CD4-positive, alpha-beta T cell (primary cell): ENCODE measurements at regions not wholly inside any gene's neighbourhood (a gene's known extent, or its start where the extent isn't known, plus 50 kb on each side); places are given as distances from the start of the nearest gene placed in this dataset.
A peak's percentile ranks its signal among the peaks of the same experiment; 100 is the strongest.
"Not testable (repeated sequence)": the region's sequence is repeated elsewhere in the genome, so short reads cannot be mapped to it uniquely, and the experiment has no call there.

Experiments
- ATAC-seq: fragments of 200-7000 bp; cut with Tn5 transposase; one replicate; pipeline ENCODE4 v1.10.0; 2022; ENCODE audit warnings: mild to moderate bottlenecking; ENCODE audit not compliant: poor library complexity
- CTCF ChIA-PET: fragments of 350-600 bp; sonication (Branson Sonifier 250); formaldehyde crosslinking; loops from one replicate; lab custom pipeline; 2021; ENCODE audit warnings: antibody characterized with exemption, inconsistent platforms; lab: Charles Lee
- POLR2A ChIA-PET: fragments of 350-600 bp; sonication (Branson Sonifier 250); formaldehyde crosslinking; loops from one replicate; lab custom pipeline; 2021; ENCODE audit warnings: antibody characterized with exemption, inconsistent platforms; lab: Charles Lee
- DNase-seq, 14 experiments: peaks; one replicate each; pipeline ENCODE4 v3.0.0-alpha.2; 2013 to 2020; ENCODE audit warnings: mixed read lengths in 2 of 14
- H3K27ac ChIP-seq, 2 donors: one replicate each; pipeline versions ENCODE4 v1.5.1 to v1.7.0; 2013; ENCODE audit warnings: low read length in 2 of 2, low read depth in 1 of 2, mild to moderate bottlenecking in 1 of 2
- H3K27me3 ChIP-seq, 2 experiments: 1 replicate in 1 of 2; 2 replicates in 1 of 2; pipeline versions ENCODE4 v1.6.1 to v1.7.0; 2013; ENCODE audit warnings: low read length in 2 of 2, control low read depth in 1 of 2, mild to moderate bottlenecking in 1 of 2, moderate library complexity in 1 of 2; ENCODE audit not compliant: insufficient read depth in 2 of 2, control insufficient read depth in 1 of 2
- H3K36me3 ChIP-seq: one replicate; pipeline ENCODE4 v1.6.1; 2013; ENCODE audit warnings: low read length, control low read depth; ENCODE audit not compliant: insufficient read depth
- H3K4me1 ChIP-seq: one replicate; pipeline ENCODE4 v1.6.1; 2013; ENCODE audit warnings: low read length, control low read depth; ENCODE audit not compliant: insufficient read depth
- H3K4me3 ChIP-seq: one replicate; pipeline ENCODE4 v1.5.1; 2013; ENCODE audit warnings: mild to moderate bottlenecking, low read length, moderate library complexity
- H3K9me3 ChIP-seq, 2 experiments: 1 replicate in 1 of 2; 2 replicates in 1 of 2; pipeline versions ENCODE4 v1.6.1 to v1.7.0; 2013; ENCODE audit warnings: low read length in 2 of 2, mild to moderate bottlenecking in 2 of 2, control low read depth in 1 of 2, moderate library complexity in 1 of 2; ENCODE audit not compliant: control insufficient read depth in 1 of 2, insufficient read depth in 1 of 2
- H3K27ac Mint-ChIP-seq: one replicate; pipeline ENCODE4 v1.8.0; 2020; ENCODE audit warnings: mixed read lengths
- H3K27me3 Mint-ChIP-seq: one replicate; pipeline ENCODE4 v1.8.0; 2021; ENCODE audit warnings: mixed read lengths
- H3K36me3 Mint-ChIP-seq: one replicate; pipeline ENCODE4 v1.8.0; 2021; ENCODE audit warnings: low read depth, mixed read lengths
- H3K4me1 Mint-ChIP-seq: one replicate; pipeline ENCODE4 v1.8.0; 2021; ENCODE audit warnings: low read depth, mixed read lengths
- H3K4me3 Mint-ChIP-seq: one replicate; pipeline ENCODE4 v1.8.0; 2020; ENCODE audit warnings: mild to moderate bottlenecking, mixed read lengths
- H3K9me3 Mint-ChIP-seq: one replicate; pipeline ENCODE4 v1.8.0; 2020; ENCODE audit warnings: mixed read lengths
- CTCF ChIP-seq: fragments of 200-600 bp; IDR thresholded peaks from one replicate; pipeline ENCODE4 v1.8.0; 2022; ENCODE audit warnings: antibody characterized with exemption, mild to moderate bottlenecking
- intact Hi-C, 2 experiments: fragments of 100-400 bp; cut with DNase I in 1 of 2; cut with micrococcal nuclease in 1 of 2; formaldehyde crosslinking; loops; one replicate each; pipeline versions ENCODE4 v1.15.1 to v1.9.0; 2023 to 2025; cut with DNase I, micrococcal nuclease

GRCh38 chr3:101970905-101971304 lies 121.6 kb downstream of the NFKBIZ start:
- Mint-ChIP-seq H3K4me1 (peaks cover 12% of the 10 kb centered on the region), H3K4me3 (no peak overlapping the region), H3K27me3 (no peaks in the 10 kb centered on the region), H3K36me3 (no peaks in the 10 kb centered on the region), H3K9me3 (peaks cover 9% of the 10 kb centered on the region), H3K27ac (no peak overlapping the region)
- intact Hi-C loops = no loop called here
- H3K27me3 ChIP-seq = no peaks in the 10 kb centered on the region
- ATAC-seq = no peak
- TF ChIP-seq CTCF = no peak
- CTCF ChIA-PET = no interaction called here
- POLR2A ChIA-PET = no interaction called here
- H3K4me1 ChIP-seq = no peaks in the 10 kb centered on the region
- no peak overlapping the region for H3K4me3 ChIP-seq
- no peaks in the 10 kb centered on the region for H3K36me3 ChIP-seq
- H3K27ac ChIP-seq = no peak overlapping the region
- no peak for DNase-seq
- H3K9me3 ChIP-seq = peaks cover 0 to 6% of the 10 kb centered on the region in 2 experiments

DNA sequence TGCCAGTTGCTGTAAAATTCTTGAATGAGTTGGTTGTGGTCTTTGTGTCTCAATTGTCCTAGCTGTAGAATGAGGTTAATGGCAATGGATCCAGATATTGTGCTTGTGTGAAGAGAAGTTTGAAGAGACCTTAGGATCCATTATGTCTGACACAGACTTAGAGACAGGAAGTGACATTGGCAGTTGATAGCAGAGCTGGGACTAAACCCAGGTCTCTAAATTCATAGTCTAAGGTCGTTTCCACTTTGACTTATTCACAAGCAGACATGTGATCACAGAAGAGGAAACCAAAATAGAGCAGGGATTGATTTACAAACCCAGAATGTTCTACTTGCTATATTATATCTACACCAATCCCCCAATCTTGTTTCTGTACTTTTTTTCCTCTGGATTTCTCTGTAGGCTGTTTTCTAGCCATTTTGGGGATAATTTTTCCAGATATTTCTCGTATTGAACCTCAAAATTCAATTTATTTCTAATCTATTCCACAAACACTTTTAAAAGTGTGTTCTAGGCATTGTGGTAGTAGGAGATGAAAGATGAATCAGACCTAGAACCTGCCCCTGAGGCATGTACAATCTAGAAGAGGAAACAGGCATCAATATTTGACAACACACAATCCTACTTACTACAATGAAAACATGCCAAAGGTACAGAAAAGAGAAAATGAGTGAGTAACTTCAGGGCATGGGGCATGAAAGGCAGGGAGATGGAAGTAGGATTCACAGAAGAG lies 123.3 kb downstream of the NFKBIZ start:
- POLR2A ChIA-PET = interaction anchor here (1.0 kb wide), 1 partner anchor 123 kb away, joined by 3 read pairs; the partner anchor contains the start of gene NFKBIZ
- H3K27me3 ChIP-seq = no peaks in the 10 kb centered on the region
- intact Hi-C loops = no loop called here
- Mint-ChIP-seq H3K4me3 (no peak overlapping the region), H3K27me3 (no peaks in the 10 kb centered on the region), H3K4me1 (peaks cover 12% of the 10 kb centered on the region), H3K9me3 (peaks cover 9% of the 10 kb centered on the region), H3K36me3 (no peaks in the 10 kb centered on the region), H3K27ac (no peak overlapping the region)
- H3K9me3 ChIP-seq = peaks cover 0 to 6% of the 10 kb centered on the region in 2 experiments
- ATAC-seq (peak; percentile 56), DNase-seq (no peak)
- CTCF ChIA-PET = interaction anchor here (0.7 kb wide), 1 partner anchor 316 kb away, joined by 3 read pairs; no protein-coding TSS in a partner anchor
- H3K4me1 ChIP-seq = no peaks in the 10 kb centered on the region
- no peak for TF ChIP-seq CTCF
- no peak overlapping the region for H3K27ac ChIP-seq
- H3K4me3 ChIP-seq = no peak overlapping the region
- H3K36me3 ChIP-seq = no peaks in the 10 kb centered on the region

GRCh38 chr3:101973163-101973505 lies 123.8 kb downstream of the NFKBIZ start:
- no peaks in the 10 kb centered on the region for H3K27me3 ChIP-seq
- Mint-ChIP-seq H3K36me3 (no peaks in the 10 kb centered on the region), H3K27me3 (no peaks in the 10 kb centered on the region), H3K4me3 (no peak overlapping the region), H3K9me3 (peaks cover 9% of the 10 kb centered on the region), H3K27ac (no peak overlapping the region), H3K4me1 (peaks cover 12% of the 10 kb centered on the region)
- no peak for TF ChIP-seq CTCF
- peaks cover 0 to 6% of the 10 kb centered on the region in 2 experiments for H3K9me3 ChIP-seq
- ATAC-seq (no peak), DNase-seq (no peak)
- no peak overlapping the region for H3K4me3 ChIP-seq
- CTCF ChIA-PET = interaction anchor here (0.7 kb wide), 1 partner anchor 316 kb away, joined by 3 read pairs; no protein-coding TSS in a partner anchor
- POLR2A ChIA-PET = no interaction called here
- H3K27ac ChIP-seq = no peak overlapping the region
- H3K4me1 ChIP-seq = no peaks in the 10 kb centered on the region
- intact Hi-C loops = no loop called here
- no peaks in the 10 kb centered on the region for H3K36me3 ChIP-seq

- H3K4me3 Mint-ChIP-seq, H3K4me1 ChIP-seq, ATAC-seq, H3K9me3 ChIP-seq, H3K36me3 ChIP-seq, H3K27me3 Mint-ChIP-seq, CTCF ChIA-PET, H3K27ac Mint-ChIP-seq, H3K4me3 ChIP-seq, intact Hi-C loops, H3K27ac ChIP-seq, POLR2A ChIA-PET, DNase-seq, H3K27me3 ChIP-seq, H3K36me3 Mint-ChIP-seq, H3K9me3 Mint-ChIP-seq: not testable (repeated sequence)
- peaks cover 12% of the 10 kb centered on the region for H3K4me1 Mint-ChIP-seq
Measured at GRCh38 chr3:101975415-101975814, 126.1 kb downstream of the NFKBIZ start.
